ENCODE measurements at regions not wholly inside any gene's neighbourhood (a gene's known extent, or its start where the extent isn't known, plus 50 kb on each side); places are given as distances from the start of the nearest gene placed in this dataset.
"Not testable (repeated sequence)": the region's sequence is repeated elsewhere in the genome, so short reads cannot be mapped to it uniquely, and the experiment has no call there.

GRCh38 chr3:81823086-81823485, 61.6 kb upstream of the GBE1 start:
- no peak for DNase-seq

- no peak for DNase-seq
Measured at GRCh38 chr3:81816473-81817250, 55.2 kb upstream of the GBE1 start.

GRCh38 chr3:81812098-81812497, 50.7 kb upstream of the GBE1 start:
- DNase-seq = not testable (repeated sequence)
